ENCODE measurements at regions not wholly inside any gene's neighbourhood (a gene's known extent, or its start where the extent isn't known, plus 50 kb on each side); places are given as distances from the start of the nearest gene placed in this dataset.

- TF ChIP-seq CTCF (conservative IDR thresholded peaks at IDR 0.05; ENCODE audit: low read depth, low read length) (no peak), EZH2 (IDR thresholded peaks at IDR 0.05; ENCODE audit: borderline replicate concordance, low read depth, low read length, poor library complexity, severe bottlenecking) (no peak)
- DNase-seq (ENCODE audit: low spot score): no peak
- Histone ChIP-seq H3K4me3 (ENCODE audit: low read depth, low read length, poor library complexity, severe bottlenecking) (no peak overlapping the region), H3K27me3 (replicated peaks; ENCODE audit: insufficient read depth, low read depth, low read length, poor library complexity) (no peaks in the 10 kb centered on the region), H3K36me3 (ENCODE audit: insufficient read depth, low read length, poor library complexity, severe bottlenecking) (no peaks in the 10 kb centered on the region), H3K27ac (ENCODE audit: low read depth, low read length, poor library complexity, severe bottlenecking) (no peak overlapping the region), H3K4me1 (ENCODE audit: insufficient read depth, low read length, poor library complexity, severe bottlenecking) (no peaks in the 10 kb centered on the region), H3K9me3 (ENCODE audit: low read depth, low read length, poor library complexity, severe bottlenecking) (no peaks in the 10 kb centered on the region)
- intact Hi-C loops (cut with micrococcal nuclease; ENCODE audit: unreplicated experiment): no loop called here
- ChIA-PET CTCF (no interaction called here), POLR2A (ENCODE audit: low non-redundant PET) (no interaction called here)
- BruUV-seq (replicated peaks): no TSS peak
Observed at GRCh38 chr1:219330669-219331068, 157.0 kb downstream of the LYPLAL1 start.

- no peaks in the 10 kb centered on the region for H3K27me3 ChIP-seq (replicated peaks; ENCODE audit: insufficient read depth, low read depth, low read length, poor library complexity)
- no peaks in the 10 kb centered on the region for H3K9me3 ChIP-seq (ENCODE audit: low read depth, low read length, poor library complexity, severe bottlenecking)
- no peaks in the 10 kb centered on the region for H3K4me1 ChIP-seq (ENCODE audit: insufficient read depth, low read length, poor library complexity, severe bottlenecking)
- ChIA-PET CTCF (no interaction called here), POLR2A (ENCODE audit: low non-redundant PET) (no interaction called here)
- H3K27ac ChIP-seq (ENCODE audit: low read depth, low read length, poor library complexity, severe bottlenecking): no peak overlapping the region
- TF ChIP-seq EZH2 (IDR thresholded peaks at IDR 0.05; ENCODE audit: borderline replicate concordance, low read depth, low read length, poor library complexity, severe bottlenecking) (no peak), CTCF (conservative IDR thresholded peaks at IDR 0.05; ENCODE audit: low read depth, low read length) (no peak)
- intact Hi-C loops (cut with micrococcal nuclease; ENCODE audit: unreplicated experiment): no loop called here
- BruUV-seq (replicated peaks): no TSS peak
- no peaks in the 10 kb centered on the region for H3K36me3 ChIP-seq (ENCODE audit: insufficient read depth, low read length, poor library complexity, severe bottlenecking)
- H3K4me3 ChIP-seq (ENCODE audit: low read depth, low read length, poor library complexity, severe bottlenecking): no peak overlapping the region
- no peak for DNase-seq (ENCODE audit: low spot score)
Observed at GRCh38 chr1:219330001-219330400, 156.3 kb downstream of the LYPLAL1 start.

- intact Hi-C loops (cut with micrococcal nuclease; ENCODE audit: unreplicated experiment): no loop called here
- no peak overlapping the region for H3K27ac ChIP-seq (ENCODE audit: low read depth, low read length, poor library complexity, severe bottlenecking)
Observed at GRCh38 chr1:219329578-219329977, 155.9 kb downstream of the LYPLAL1 start.

More at GRCh38 chr1:219329578-219329977, 155.9 kb downstream of the LYPLAL1 start:
- H3K4me1 ChIP-seq (ENCODE audit: insufficient read depth, low read length, poor library complexity, severe bottlenecking): no peaks in the 10 kb centered on the region
- BruUV-seq (replicated peaks): no TSS peak
- peak; percentile 80 for DNase-seq (ENCODE audit: low spot score)
- H3K36me3 ChIP-seq (ENCODE audit: insufficient read depth, low read length, poor library complexity, severe bottlenecking): no peaks in the 10 kb centered on the region
- no peak overlapping the region for H3K4me3 ChIP-seq (ENCODE audit: low read depth, low read length, poor library complexity, severe bottlenecking)
- no peaks in the 10 kb centered on the region for H3K27me3 ChIP-seq (replicated peaks; ENCODE audit: insufficient read depth, low read depth, low read length, poor library complexity)
- CTCF ChIA-PET: no interaction called here
- TF ChIP-seq EZH2 (IDR thresholded peaks at IDR 0.05; ENCODE audit: borderline replicate concordance, low read depth, low read length, poor library complexity, severe bottlenecking) (no peak), CTCF (conservative IDR thresholded peaks at IDR 0.05; ENCODE audit: low read depth, low read length) (no peak)
- POLR2A ChIA-PET (ENCODE audit: low non-redundant PET): no interaction called here
- no peaks in the 10 kb centered on the region for H3K9me3 ChIP-seq (ENCODE audit: low read depth, low read length, poor library complexity, severe bottlenecking)
